ENCODE measurements at regions not wholly inside any gene's neighbourhood (a gene's known extent, or its start where the extent isn't known, plus 50 kb on each side); places are given as distances from the start of the nearest gene placed in this dataset.

DNA sequence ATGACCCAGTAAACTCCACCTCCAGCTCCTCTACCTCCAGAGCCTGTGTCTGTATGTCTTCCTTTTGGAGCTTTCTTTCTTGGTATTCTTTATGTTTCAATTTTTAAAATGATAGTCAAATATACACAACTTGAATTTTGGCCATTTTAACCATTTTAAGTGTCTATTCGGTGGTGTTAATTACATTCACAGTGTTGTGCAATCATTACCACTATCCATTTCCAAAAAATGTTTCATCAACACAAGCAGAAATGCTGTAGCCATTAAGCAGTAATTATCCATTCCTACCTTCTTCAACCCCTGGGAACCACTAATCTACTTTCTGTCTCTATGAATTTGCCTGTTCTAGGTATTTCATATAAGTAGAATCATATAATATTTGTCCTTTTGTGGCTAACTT is 194.5 kb upstream of the TSC22D2 start:
- no peaks in the 10 kb centered on the region for H4K20me1 ChIP-seq (ENCODE audit: insufficient read depth)
- ATAC-seq (no peak), DNase-seq (ENCODE audit: low read depth, low spot score) (no peak)
- ChIA-PET CTCF (no interaction called here), RAD21 (ENCODE audit: low non-redundant PET in 1 of 2, low total read pairs in 2 of 2, uncharacterized antibody in 2 of 2, unreplicated experiment in 2 of 2) (no interaction called here), POLR2A (no interaction called here)
- no TSS peak for BruUV-seq (replicated peaks)
- H2AFZ ChIP-seq (ENCODE audit: low read depth, low read length, poor library complexity, severe bottlenecking): no peak overlapping the region
- no peaks in the 10 kb centered on the region for H3K9me2 ChIP-seq (ENCODE audit: insufficient read depth)
- intact Hi-C loops (cut with micrococcal nuclease): no loop called here
- H3K27ac ChIP-seq (ENCODE audit: low read depth, low read length): no peak overlapping the region
- no peaks in the 10 kb centered on the region for H3K36me3 ChIP-seq (ENCODE audit: control insufficient read depth in 1 of 2, insufficient read depth in 2 of 2, low read length in 2 of 2)
- peaks cover 0 to 8% of the 10 kb centered on the region in 2 experiments; a peak in 1 of 4 replicates for H3K4me1 ChIP-seq (ENCODE audit: control insufficient read depth in 1 of 2, insufficient read depth in 2 of 2, low read length in 2 of 2)
- no peaks in the 10 kb centered on the region for H3K27me3 ChIP-seq (ENCODE audit: insufficient read depth, low read length)
- no peak overlapping the region for H3K4me3 ChIP-seq (replicated peaks in 1 of 2; ENCODE audit: low read depth in 1 of 2, low read length in 2 of 2)
- TF ChIP-seq EZH2phosphoT487 (IDR thresholded peaks at IDR 0.05; ENCODE audit: borderline replicate concordance) (no peak), SIN3A (IDR thresholded peaks at IDR 0.05; ENCODE audit: low read depth) (no peak), JUND (IDR thresholded peaks at IDR 0.05) (no peak), FOSL1 (IDR thresholded peaks at IDR 0.05; ENCODE audit: low read depth) (no peak), RAD21 (IDR thresholded peaks at IDR 0.05; ENCODE audit: low read depth) (no peak), TCF7L2 (IDR thresholded peaks at IDR 0.05; ENCODE audit: borderline replicate concordance, extremely low read depth, insufficient read depth, insufficient read length) (no peak), ZNF274 (IDR thresholded peaks at IDR 0.05; ENCODE audit: low read depth, low read length) (no peak), SP1 (IDR thresholded peaks at IDR 0.05; ENCODE audit: low read depth) (no peak), ZFX (IDR thresholded peaks at IDR 0.05) (no peak), ELF1 (IDR thresholded peaks at IDR 0.05; ENCODE audit: borderline replicate concordance, low read depth) (no peak), POLR2A (IDR thresholded peaks at IDR 0.05; ENCODE audit: borderline replicate concordance, extremely low read depth, insufficient read depth, insufficient read length) (no peak), CEBPB (IDR thresholded peaks at IDR 0.05; ENCODE audit: low read depth) (no peak), POLR2AphosphoS5 (IDR thresholded peaks at IDR 0.05; ENCODE audit: low read depth, low read length) (no peak)
- TF ChIP-seq, protein P1, sequence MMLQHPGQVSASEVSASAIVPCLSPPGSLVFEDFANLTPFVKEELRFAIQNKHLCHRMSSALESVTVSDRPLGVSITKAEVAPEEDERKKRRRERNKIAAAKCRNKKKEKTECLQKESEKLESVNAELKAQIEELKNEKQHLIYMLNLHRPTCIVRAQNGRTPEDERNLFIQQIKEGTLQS (IDR thresholded peaks at IDR 0.05): no peak
- TF ChIP-seq, protein P2, sequence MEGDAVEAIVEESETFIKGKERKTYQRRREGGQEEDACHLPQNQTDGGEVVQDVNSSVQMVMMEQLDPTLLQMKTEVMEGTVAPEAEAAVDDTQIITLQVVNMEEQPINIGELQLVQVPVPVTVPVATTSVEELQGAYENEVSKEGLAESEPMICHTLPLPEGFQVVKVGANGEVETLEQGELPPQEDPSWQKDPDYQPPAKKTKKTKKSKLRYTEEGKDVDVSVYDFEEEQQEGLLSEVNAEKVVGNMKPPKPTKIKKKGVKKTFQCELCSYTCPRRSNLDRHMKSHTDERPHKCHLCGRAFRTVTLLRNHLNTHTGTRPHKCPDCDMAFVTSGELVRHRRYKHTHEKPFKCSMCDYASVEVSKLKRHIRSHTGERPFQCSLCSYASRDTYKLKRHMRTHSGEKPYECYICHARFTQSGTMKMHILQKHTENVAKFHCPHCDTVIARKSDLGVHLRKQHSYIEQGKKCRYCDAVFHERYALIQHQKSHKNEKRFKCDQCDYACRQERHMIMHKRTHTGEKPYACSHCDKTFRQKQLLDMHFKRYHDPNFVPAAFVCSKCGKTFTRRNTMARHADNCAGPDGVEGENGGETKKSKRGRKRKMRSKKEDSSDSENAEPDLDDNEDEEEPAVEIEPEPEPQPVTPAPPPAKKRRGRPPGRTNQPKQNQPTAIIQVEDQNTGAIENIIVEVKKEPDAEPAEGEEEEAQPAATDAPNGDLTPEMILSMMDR (IDR thresholded peaks at IDR 0.05 in 2 of 3, conservative IDR thresholded peaks at IDR 0.05 in 1 of 3; ENCODE audit: borderline replicate concordance in 1 of 3, insufficient read depth in 1 of 3, low read depth in 2 of 3, low read length in 2 of 3): no peak
- TF ChIP-seq, protein P3, sequence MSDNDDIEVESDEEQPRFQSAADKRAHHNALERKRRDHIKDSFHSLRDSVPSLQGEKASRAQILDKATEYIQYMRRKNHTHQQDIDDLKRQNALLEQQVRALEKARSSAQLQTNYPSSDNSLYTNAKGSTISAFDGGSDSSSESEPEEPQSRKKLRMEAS (IDR thresholded peaks at IDR 0.05): no peak
- peaks cover 3% of the 10 kb centered on the region in 2 experiments; a peak in 1 of 4 replicates for H3K9me3 ChIP-seq (ENCODE audit: control insufficient read depth in 1 of 2, insufficient read depth in 1 of 2, low read depth in 1 of 2, low read length in 2 of 2)
- no peaks in the 10 kb centered on the region for H3K79me2 ChIP-seq (ENCODE audit: insufficient read depth, low read length)
- no peak overlapping the region for H3K4me2 ChIP-seq (ENCODE audit: low read length)
- H3K9ac ChIP-seq (ENCODE audit: low read length): no peak overlapping the region

Data from HCT116 (cell line).